Activated T-cell treated with anti-CD3 and anti-CD28 coated beads for 48 hours (primary cell): ENCODE measurements at regions not wholly inside any gene's neighbourhood (a gene's known extent, or its start where the extent isn't known, plus 50 kb on each side); places are given as distances from the start of the nearest gene placed in this dataset.

Experiments used
- DNase-seq: peaks from one replicate; pipeline ENCODE4 v3.0.0-alpha.2; 2020; ENCODE audit warnings: low read depth

GRCh38 chr13:44096901-44097300, 217.2 kb downstream of the LACC1 start:
- no peak for DNase-seq

GRCh38 chr13:44098559-44098958, 218.9 kb downstream of the LACC1 start:
- DNase-seq = no peak

GRCh38 chr13:44101347-44102083, 221.8 kb downstream of the LACC1 start:
- DNase-seq = no peak

DNA sequence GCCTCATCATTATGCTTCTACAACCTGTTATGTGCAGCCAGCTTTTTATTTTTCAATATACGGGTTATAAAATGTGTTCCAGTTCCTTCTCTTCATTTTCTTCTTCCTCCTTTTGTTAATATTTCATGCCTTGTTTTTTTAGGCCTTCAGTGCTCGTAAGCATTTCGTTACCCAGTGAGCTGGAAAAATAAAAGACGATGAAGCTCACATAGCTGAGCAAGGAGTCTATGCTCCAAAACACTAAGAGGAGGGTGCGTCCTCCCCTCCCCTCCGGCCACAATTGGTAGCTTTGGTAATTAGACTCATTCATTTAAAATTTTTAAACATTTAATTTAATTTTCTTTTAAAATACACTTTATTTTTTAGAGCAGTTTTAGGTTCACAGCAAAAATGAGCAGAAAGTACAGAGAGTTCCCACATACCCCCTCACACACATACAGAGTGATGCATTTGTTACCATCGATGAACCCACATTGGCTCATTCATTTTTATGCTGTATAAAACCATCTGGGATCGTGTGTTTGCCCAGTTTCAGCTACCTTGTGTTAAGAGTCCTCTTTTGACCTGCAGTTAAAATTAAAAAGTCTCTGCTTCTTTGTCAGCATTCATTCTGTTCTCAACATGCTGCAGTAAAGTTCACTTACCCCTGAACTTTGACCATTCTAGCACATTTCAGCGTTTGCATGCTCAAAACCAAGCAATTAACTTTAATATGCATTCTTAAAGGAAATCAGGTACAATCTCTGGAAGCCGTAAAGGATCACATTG, 223.9 kb downstream of the LACC1 start:
- no peak for DNase-seq

- DNase-seq = no peak
Observed at GRCh38 chr13:44104197-44104490, 224.4 kb downstream of the LACC1 start.

GRCh38 chr13:44104969-44105368, 225.3 kb downstream of the LACC1 start:
- no peak for DNase-seq

DNA sequence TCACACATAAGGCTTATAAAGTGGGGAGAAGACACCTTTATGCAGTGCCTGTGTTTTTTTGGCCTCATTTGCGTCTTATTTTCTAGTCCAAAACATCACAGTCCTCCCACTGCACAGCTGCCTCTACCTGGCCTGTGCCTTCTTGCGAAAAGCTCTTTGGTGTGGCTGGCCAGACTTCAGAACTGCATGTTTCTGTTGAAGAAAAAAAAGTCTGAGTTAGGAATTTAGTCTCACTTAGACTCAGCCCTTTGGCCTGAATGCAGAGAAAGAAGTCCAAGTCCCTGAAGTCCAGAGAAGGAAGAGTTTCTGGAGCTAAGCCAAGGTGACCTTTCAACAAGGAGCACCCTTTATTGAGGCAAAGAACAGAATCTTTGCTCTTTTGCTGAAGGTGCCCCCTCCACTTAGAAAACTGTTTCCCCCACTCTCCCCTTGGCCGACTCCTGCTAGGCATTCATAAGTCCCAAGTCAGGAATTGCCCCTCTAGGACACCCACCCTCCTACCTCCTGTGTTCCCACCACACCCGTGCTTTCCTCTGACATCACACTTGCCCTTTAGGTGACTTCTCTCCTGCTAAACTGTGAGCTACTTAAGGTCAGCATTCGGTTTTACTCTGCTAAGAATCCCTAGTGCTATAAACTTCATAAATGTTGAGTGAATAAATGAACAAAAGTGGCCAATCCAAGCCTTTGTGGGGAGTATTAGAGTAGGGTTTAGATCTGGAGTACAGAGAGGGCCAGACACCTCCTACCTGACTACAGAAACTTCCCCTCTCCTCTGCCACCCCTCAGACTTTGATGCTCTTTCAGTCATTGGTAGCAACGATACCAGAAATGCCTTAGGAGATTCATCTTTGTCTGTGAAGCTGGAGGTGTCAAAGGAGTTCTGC, 226.8 kb downstream of the LACC1 start:
- no peak for DNase-seq

GRCh38 chr13:44107357-44108121, 227.8 kb downstream of the LACC1 start:
- DNase-seq = no peak

DNA sequence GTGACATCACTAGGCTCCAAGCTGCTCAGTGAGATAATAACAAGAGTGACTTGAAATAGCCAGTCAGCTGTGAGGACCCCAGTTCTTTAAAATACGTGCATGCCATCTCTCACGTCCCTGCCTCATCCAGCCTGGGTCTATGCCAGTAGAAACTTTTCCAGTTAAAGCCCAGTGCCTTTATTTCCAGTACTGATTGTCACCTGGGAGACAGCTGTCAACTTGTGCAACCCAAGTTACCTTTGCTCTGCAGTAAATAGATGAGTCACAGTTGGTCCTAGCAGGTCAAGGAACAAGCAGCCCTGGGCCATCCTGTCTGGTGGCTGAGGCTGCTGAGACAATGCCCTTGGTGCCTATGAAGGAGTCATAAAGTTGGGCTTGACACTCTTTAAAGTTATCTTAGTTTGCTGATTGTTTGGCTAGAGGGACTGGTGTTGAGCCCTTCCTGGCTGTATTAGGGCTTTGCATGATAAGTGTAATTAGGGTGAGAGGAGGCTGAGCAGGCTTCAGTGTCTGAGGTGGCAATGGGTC, 228.7 kb downstream of the LACC1 start:
- DNase-seq = no peak

DNA sequence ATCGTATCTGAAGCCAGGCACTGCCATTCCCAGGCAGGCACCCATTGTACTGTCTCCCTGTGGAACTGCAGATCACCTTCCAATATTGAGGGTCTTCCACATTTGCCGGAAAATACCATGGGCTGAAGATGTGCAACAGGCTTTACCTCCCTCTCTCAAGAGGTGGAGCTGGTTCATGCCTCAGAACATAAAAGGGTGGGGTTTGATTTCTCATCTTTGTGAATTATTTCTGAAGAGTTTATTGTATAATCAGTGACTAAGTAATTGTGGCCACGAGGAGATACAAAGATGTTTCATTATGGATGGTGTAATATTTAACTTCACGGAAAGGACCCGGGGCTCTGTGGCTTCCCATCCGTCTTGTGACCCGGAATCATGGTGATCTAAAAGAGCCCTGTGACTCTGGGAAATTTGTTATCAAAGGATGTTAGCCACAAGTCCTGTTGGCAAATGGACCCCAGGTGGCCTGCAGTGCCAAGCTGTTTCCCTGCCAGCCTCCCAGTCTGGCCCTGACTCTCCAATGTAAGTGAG, 230.5 kb downstream of the LACC1 start:
- DNase-seq = no peak

GRCh38 chr13:44111701-44112100, 232.0 kb downstream of the LACC1 start:
- no peak for DNase-seq

DNA sequence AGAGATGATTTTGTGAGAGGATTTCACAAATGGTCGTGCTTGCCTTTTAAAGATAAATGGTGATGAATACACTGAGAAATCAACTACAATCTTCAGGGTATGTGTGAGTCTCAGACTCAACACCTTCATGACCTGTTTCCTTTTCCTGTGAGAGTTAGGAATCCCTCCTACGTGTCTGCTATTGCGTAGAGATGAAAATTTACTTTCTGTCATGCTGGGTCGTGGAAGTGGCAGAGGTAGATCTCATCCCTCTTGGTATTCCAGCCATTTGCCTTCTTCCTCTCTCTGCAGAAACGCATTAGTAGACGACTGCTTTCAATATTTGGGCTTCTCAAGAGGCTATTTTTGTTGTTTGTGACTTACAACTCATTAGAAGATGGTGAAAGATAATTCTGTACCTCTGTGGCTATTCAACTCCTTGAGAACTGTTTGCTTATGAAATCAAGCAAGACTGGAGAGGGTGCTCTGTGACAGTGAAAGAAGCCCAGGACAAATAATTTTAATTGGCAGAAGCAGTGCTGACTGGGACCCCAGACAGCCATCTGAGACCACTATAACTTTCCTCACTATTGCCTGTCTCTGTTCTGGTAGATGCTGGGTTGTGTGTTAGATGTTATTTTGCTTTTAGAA, 233.1 kb downstream of the LACC1 start:
- DNase-seq = no peak

GRCh38 chr13:44116562-44117332, 237.0 kb downstream of the LACC1 start:
- DNase-seq = no peak

DNA sequence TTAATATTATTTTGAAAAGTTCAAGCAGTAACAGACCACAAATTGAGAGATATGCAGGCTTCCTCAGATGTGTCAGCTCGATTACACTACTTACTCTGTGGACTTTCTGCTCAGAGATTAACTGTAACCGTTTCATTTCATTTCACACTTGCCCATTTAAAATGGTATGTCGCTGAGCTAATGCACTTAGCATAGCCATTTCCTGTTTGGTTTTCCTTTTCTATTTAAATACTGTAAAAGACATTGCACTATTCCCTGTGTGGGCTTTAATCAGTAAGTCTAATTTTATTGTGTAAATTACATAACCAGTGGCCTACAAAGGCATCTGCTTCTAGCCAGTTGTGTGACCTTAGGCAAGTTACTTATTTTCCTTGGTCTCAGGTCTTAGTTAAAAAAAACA, 237.6 kb downstream of the LACC1 start:
- no peak for DNase-seq

DNA sequence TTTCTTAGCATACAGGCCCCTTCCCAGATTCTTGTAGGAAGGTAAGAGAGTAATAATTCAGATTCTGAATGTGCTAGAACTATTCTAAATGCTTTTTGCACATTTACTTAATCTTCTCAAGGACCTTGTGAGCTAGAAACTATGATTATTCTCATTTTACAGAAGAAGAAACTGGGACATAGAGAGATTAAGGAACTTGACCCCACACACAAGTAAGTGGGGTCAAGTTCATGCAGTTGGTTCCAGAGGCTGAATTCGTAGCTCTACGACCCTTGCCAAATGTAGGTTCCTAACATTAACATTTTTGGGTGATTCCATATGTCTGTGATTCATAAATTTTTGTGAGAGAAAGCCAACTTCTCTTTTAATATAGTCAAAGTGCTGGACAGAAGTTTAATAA, 238.1 kb downstream of the LACC1 start:
- DNase-seq = no peak

DNA sequence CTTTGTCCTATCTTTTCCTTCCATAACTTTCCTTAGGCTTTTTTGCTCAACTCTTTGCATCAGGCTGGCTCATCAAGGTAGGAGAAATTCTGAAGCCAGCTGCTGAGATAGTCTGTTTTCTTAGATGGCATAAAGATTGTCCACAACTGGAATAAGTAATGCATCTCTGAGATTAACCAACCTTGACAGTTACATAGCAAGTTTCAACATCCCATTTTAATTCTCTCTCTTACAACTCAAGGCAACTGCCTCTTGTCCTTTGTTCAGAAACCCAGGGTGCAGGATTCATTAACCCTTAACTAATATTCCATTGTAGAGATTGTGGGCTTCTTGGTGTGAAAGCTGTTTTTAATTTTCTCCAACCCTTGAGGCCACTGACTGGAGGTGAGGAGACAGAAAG, 239.2 kb downstream of the LACC1 start:
- no peak for DNase-seq

DNA sequence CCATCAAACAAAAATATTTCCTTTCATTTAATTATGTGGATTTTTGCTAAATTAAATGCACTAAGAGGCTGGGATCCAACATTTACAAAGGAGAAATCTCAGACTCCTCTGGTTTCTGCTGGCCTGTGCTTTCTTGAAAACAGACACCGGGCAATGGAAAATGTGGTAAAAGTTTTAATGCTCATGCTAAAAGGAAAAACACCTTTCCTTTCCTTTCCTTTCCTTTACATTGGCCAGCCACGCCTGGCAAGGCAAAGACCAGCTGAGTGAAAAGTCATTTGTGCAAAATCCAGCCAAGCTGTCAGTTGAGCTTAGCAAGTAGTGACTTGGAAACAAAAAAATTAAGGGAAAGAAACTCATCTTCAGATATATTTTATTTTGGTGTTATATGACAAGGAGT, 240.3 kb downstream of the LACC1 start:
- no peak for DNase-seq

DNA sequence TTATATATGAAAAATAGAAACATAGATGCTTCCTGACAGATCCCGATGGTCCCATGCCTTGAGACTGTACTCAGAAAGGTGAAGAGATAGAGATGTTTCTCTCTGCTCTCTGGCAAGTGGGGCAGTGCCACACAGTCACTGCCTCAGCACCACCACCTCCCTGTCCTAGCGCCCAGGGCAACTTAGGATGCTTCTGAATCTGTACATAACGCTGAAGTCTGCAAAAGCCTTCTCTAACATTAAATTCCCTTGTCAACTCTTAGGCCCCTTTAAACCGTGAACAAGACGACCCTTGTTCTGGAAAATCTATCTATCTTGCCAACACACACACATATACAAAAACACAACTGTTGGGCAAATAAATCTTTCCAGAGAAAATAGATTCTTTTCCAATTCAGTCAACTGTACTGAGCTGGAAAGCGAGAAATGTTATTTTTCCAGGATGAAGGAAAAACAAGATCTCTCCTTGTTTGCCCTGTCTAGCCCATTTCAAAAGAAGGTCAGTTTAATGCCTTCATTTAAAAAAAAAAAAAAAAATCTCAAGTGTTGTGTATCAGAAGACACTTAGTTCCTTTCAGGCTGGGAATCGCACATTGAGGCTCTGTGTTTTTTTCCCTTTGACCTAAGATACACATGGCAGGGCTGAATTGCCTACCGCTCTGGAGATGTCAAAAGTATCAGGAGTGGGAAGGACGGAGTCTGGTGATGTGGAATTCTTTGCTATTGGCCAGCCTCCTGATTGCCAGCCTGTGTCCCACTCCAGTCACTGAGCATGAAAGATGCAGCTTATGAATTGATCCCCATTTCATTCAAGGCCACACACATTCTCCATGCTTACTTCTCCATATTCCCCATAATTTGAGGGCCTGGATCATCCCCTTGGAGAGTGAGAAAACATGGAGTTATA, 241.4 kb downstream of the LACC1 start:
- no peak for DNase-seq

- no peak for DNase-seq
Observed at GRCh38 chr13:44124352-44124751, 244.6 kb downstream of the LACC1 start.
